Sigmoid colon (tissue), 4 donors: ENCODE measurements at regions not wholly inside any gene's neighbourhood (a gene's known extent, or its start where the extent isn't known, plus 50 kb on each side); places are given as distances from the start of the nearest gene placed in this dataset.

Experiments
- EP300 ChIP-seq, 4 donors: sonication (generic); formaldehyde crosslinking; IDR thresholded peaks; one replicate each; pipeline ENCODE4 v1.6.1; 2017; ENCODE audit warnings: antibody characterized with exemption in 4 of 4
- POLR2A ChIP-seq, 2 donors: fragments of 450-650 bp; IDR thresholded peaks; one replicate each; pipeline ENCODE4 v1.6.1; 2016; ENCODE audit warnings: antibody characterized with exemption in 2 of 2, mild to moderate bottlenecking in 2 of 2, moderate library complexity in 2 of 2
- POLR2AphosphoS5 ChIP-seq, 4 donors: sonication (generic); formaldehyde crosslinking; IDR thresholded peaks; one replicate each; pipeline ENCODE4 v1.6.1; 2017; ENCODE audit warnings: antibody characterized with exemption in 4 of 4
- TF ChIP-seq, protein P1 (sequence below), 4 experiments: fragments of 450-650 bp in 3 of 4; fragments of 200-600 bp in 1 of 4; IDR thresholded peaks; one replicate each; pipeline ENCODE4 v1.5.1; 2016 to 2019; ENCODE audit warnings: antibody characterized with exemption in 4 of 4, mild to moderate bottlenecking in 3 of 4, moderate library complexity in 2 of 4

DNA sequence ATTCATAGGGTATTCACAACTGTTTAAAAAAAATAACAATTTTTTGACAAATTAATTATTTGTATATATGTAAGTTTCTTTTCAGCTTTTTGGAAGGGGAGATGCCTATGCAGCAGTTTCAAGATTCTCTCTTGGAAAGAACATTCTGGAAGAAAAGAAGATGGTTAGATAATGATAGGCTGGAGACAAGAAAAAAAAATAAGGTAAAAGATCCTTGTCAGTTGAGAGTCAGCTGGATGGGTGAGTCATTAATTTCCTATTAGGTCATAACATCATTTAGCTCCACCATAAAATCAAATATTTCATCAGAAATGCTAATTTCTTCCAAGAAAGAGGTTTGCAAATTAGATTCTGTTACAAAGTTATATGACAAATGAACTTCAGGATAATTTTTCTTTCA lies 880.4 kb downstream of the EPHA7 start:
- TF ChIP-seq, protein P1, sequence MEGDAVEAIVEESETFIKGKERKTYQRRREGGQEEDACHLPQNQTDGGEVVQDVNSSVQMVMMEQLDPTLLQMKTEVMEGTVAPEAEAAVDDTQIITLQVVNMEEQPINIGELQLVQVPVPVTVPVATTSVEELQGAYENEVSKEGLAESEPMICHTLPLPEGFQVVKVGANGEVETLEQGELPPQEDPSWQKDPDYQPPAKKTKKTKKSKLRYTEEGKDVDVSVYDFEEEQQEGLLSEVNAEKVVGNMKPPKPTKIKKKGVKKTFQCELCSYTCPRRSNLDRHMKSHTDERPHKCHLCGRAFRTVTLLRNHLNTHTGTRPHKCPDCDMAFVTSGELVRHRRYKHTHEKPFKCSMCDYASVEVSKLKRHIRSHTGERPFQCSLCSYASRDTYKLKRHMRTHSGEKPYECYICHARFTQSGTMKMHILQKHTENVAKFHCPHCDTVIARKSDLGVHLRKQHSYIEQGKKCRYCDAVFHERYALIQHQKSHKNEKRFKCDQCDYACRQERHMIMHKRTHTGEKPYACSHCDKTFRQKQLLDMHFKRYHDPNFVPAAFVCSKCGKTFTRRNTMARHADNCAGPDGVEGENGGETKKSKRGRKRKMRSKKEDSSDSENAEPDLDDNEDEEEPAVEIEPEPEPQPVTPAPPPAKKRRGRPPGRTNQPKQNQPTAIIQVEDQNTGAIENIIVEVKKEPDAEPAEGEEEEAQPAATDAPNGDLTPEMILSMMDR (IDR thresholded peaks at IDR 0.05) = no peak
- TF ChIP-seq POLR2A (IDR thresholded peaks at IDR 0.05) = no peak
- TF ChIP-seq POLR2AphosphoS5 (IDR thresholded peaks at IDR 0.05) = no peak
- TF ChIP-seq EP300 (IDR thresholded peaks at IDR 0.05) = no peak
